Endothelial cell of umbilical vein (primary cell): ENCODE measurements at regions not wholly inside any gene's neighbourhood (a gene's known extent, or its start where the extent isn't known, plus 50 kb on each side); places are given as distances from the start of the nearest gene placed in this dataset.

Source experiments
- BruUV-seq: library from RNA; stranded (reverse); fragments of 400-500 nt; replicated peaks from 2 replicates; lab custom pipeline; 2021; lab: Mats Ljungman, UMichigan
- CTCF ChIA-PET: fragments of 300-600, 350-600 bp; sonication (Branson Sonifier 250); formaldehyde crosslinking; loops from one replicate; lab custom pipeline; 2021; ENCODE audit warnings: antibody characterized with exemption, inconsistent platforms; lab: Charles Lee
- POLR2A ChIA-PET: fragments of 300-600, 350-600 bp; sonication (Branson Sonifier 250); formaldehyde crosslinking; loops from one replicate; lab custom pipeline; 2021; ENCODE audit warnings: antibody characterized with exemption, inconsistent platforms; lab: Charles Lee
- DNase-seq: peaks from one replicate; pipeline ENCODE4 v3.0.0-alpha.2; 2011; ENCODE audit warnings: low read depth, low spot score
- FAIRE-seq: peaks from 2 replicates; lab custom pipeline; 2011; peaks lifted over from hg19 to GRCh38; lab: Jason Lieb, UNC
- H2AFZ ChIP-seq: 2 replicates; pipeline ENCODE4 v1.6.0; 2012; ENCODE audit warnings: low read depth, low read length, control low read depth, inconsistent platforms
- H3K27ac ChIP-seq: 2 replicates; pipeline ENCODE4 v1.5.1; 2011; ENCODE audit warnings: low read depth, mild to moderate bottlenecking, control low read depth, low read length, moderate library complexity; ENCODE audit not compliant: insufficient read depth
- H3K27me3 ChIP-seq, 2 experiments: 2 replicates each; pipeline versions ENCODE4 v1.6.0 to v1.6.1; 2011; ENCODE audit warnings: low read length in 2 of 2, mixed read lengths in 1 of 2; ENCODE audit not compliant: control insufficient read depth in 2 of 2, insufficient read depth in 2 of 2
- H3K36me3 ChIP-seq, 2 experiments: 2 replicates in 1 of 2; 3 replicates in 1 of 2; pipeline ENCODE4 v1.5.1; 2011; ENCODE audit warnings: low read length in 2 of 2, mild to moderate bottlenecking in 1 of 2, moderate library complexity in 1 of 2; ENCODE audit not compliant: control insufficient read depth in 2 of 2, insufficient read depth in 2 of 2; ENCODE audit errors: extremely low read depth in 1 of 2
- H3K4me1 ChIP-seq: 3 replicates; pipeline ENCODE4 v1.5.1; 2011; ENCODE audit warnings: mild to moderate bottlenecking, low read length; ENCODE audit not compliant: control insufficient read depth, insufficient read depth; ENCODE audit errors: extremely low read depth
- H3K4me2 ChIP-seq: 2 replicates; pipeline ENCODE4 v1.6.1; 2011; ENCODE audit warnings: low read length, control low read depth, mixed read lengths; ENCODE audit not compliant: insufficient read depth
- H3K4me3 ChIP-seq, 3 experiments: fragments of 200-600 bp in 1 of 3; sonication (generic), shearing (Covaris generic) in 1 of 3; replicated peaks in 1 of 3; 2 replicates each; pipeline ENCODE4 v1.5.1; 2011 to 2016; ENCODE audit warnings: control low read depth in 3 of 3, low read length in 3 of 3, mild to moderate bottlenecking in 2 of 3, inconsistent platforms in 1 of 3, low read depth in 1 of 3, moderate library complexity in 1 of 3; ENCODE audit not compliant: insufficient read depth in 1 of 3
- H3K79me2 ChIP-seq: 2 replicates; pipeline ENCODE4 v1.6.0; 2012; ENCODE audit warnings: low read length, inconsistent platforms; ENCODE audit not compliant: control insufficient read depth, insufficient read depth
- H3K9ac ChIP-seq: replicated peaks from 2 replicates; pipeline ENCODE3; 2011; ENCODE audit warnings: low read length, control low read depth; ENCODE audit not compliant: insufficient read depth; ENCODE audit errors: extremely low read depth
- H3K9me1 ChIP-seq: replicated peaks from 3 replicates; pipeline ENCODE4 v1.6.0; 2011; ENCODE audit warnings: mild to moderate bottlenecking, low read length; ENCODE audit not compliant: control insufficient read depth, insufficient read depth; ENCODE audit errors: extremely low read depth
- H3K9me3 ChIP-seq: replicated peaks from 2 replicates; pipeline ENCODE4 v1.5.1; 2012; ENCODE audit warnings: low read length, inconsistent platforms; ENCODE audit not compliant: control insufficient read depth, insufficient read depth
- H4K20me1 ChIP-seq: replicated peaks from 2 replicates; pipeline ENCODE3; 2011; ENCODE audit warnings: mild to moderate bottlenecking, low read length; ENCODE audit not compliant: control insufficient read depth, insufficient read depth; ENCODE audit errors: extremely low read depth
- EZH2 ChIP-seq: IDR thresholded peaks from 2 replicates; pipeline ENCODE4 v1.6.1; 2012; ENCODE audit warnings: borderline replicate concordance, low read depth, mild to moderate bottlenecking, moderate library complexity, low read length, inconsistent platforms; ENCODE audit not compliant: severe bottlenecking
- FOS ChIP-seq: IDR thresholded peaks from 2 replicates; pipeline ENCODE4 v1.6.1; 2011; ENCODE audit warnings: mild to moderate bottlenecking, low read length, moderate library complexity, borderline replicate concordance; ENCODE audit not compliant: insufficient read depth
- GATA2 ChIP-seq: IDR thresholded peaks from 2 replicates; pipeline ENCODE4 v1.7.0; 2011; ENCODE audit warnings: low read depth, mild to moderate bottlenecking, moderate library complexity, mixed read lengths, low read length; ENCODE audit not compliant: insufficient read length, insufficient read depth
- JUN ChIP-seq: IDR thresholded peaks from 2 replicates; pipeline ENCODE4 v1.6.1; 2011; ENCODE audit warnings: borderline replicate concordance, low read depth; ENCODE audit not compliant: insufficient read length, insufficient read depth
- MYC ChIP-seq: IDR thresholded peaks from one replicate; pipeline ENCODE4 v1.6.1; 2011; ENCODE audit warnings: mild to moderate bottlenecking, low read depth, low read length
- POLR2A ChIP-seq: IDR thresholded peaks from 2 replicates; pipeline ENCODE4 v1.6.1; 2012; ENCODE audit warnings: low read depth, mild to moderate bottlenecking, control low read depth, low read length
- POLR2AphosphoS5 ChIP-seq: IDR thresholded peaks from 2 replicates; pipeline ENCODE4 v1.6.1; 2012; ENCODE audit warnings: low read depth, mild to moderate bottlenecking, control low read depth, low read length, moderate library complexity; ENCODE audit not compliant: insufficient read depth
- dilution Hi-C: fragments of 300-500 bp; cut with MboI; formaldehyde crosslinking; loops from one replicate; pipeline ENCODE4 v1.15.0; 2019; ENCODE audit warnings: low sequenced_read_pairs; ENCODE audit not compliant: extremely low pct_ligation_motif_present
- intact Hi-C: fragments of 100-400 bp; cut with micrococcal nuclease; formaldehyde crosslinking; loops from one replicate; pipeline ENCODE4 v1.10.0; 2022
- TF ChIP-seq, protein P1 (sequence below): IDR thresholded peaks from 2 replicates; pipeline ENCODE4 v1.6.1; 2011; ENCODE audit not compliant: insufficient read depth, insufficient read length
- TF ChIP-seq, protein P2 (sequence below), 2 donors: IDR thresholded peaks; 1 replicate in 1 of 2; 2 replicates in 1 of 2; pipeline ENCODE4 v1.5.1; 2011; ENCODE audit warnings: low read length in 2 of 2, mild to moderate bottlenecking in 2 of 2, moderate library complexity in 2 of 2, control low read depth in 1 of 2, inconsistent platforms in 1 of 2, low read depth in 1 of 2; ENCODE audit not compliant: insufficient read depth in 1 of 2; ENCODE audit errors: extremely low read depth in 1 of 2

DNA sequence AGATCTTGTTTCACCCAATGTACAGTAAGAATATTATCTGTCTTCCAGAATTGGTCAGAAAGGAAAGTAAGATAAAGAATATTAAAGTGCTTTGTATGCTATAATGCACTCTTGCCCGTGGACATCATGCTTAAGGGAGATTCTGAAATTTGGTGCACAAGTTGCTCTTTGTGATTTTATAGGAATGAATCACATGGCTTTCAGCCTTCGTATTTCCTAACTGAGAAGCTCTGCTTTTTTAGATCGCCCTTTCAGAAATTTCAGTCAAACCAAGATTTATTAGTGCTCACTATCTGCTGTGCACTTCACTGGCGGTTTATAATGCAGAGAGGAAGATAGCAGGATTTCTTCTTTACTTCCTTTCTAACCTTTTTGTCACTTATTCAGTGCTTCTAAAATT lies 1248.5 kb upstream of the LRRN3 start:
- no peaks in the 10 kb centered on the region for H3K4me1 ChIP-seq
- no peaks in the 10 kb centered on the region for H3K36me3 ChIP-seq
- H4K20me1 ChIP-seq: no peaks in the 10 kb centered on the region
- ChIA-PET CTCF (no interaction called here), POLR2A (no interaction called here)
- intact Hi-C loops: loop anchor here (10.0 kb wide), 2 partner anchors 1642 to 1892 kb away; no protein-coding TSS in a partner anchor
- H3K9me1 ChIP-seq: no peaks in the 10 kb centered on the region
- TF ChIP-seq EZH2 (no peak), JUN (no peak), GATA2 (no peak), MYC (no peak), POLR2A (no peak), POLR2AphosphoS5 (no peak), FOS (no peak)
- TF ChIP-seq, protein P1, sequence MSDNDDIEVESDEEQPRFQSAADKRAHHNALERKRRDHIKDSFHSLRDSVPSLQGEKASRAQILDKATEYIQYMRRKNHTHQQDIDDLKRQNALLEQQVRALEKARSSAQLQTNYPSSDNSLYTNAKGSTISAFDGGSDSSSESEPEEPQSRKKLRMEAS: no peak
- TF ChIP-seq, protein P2, sequence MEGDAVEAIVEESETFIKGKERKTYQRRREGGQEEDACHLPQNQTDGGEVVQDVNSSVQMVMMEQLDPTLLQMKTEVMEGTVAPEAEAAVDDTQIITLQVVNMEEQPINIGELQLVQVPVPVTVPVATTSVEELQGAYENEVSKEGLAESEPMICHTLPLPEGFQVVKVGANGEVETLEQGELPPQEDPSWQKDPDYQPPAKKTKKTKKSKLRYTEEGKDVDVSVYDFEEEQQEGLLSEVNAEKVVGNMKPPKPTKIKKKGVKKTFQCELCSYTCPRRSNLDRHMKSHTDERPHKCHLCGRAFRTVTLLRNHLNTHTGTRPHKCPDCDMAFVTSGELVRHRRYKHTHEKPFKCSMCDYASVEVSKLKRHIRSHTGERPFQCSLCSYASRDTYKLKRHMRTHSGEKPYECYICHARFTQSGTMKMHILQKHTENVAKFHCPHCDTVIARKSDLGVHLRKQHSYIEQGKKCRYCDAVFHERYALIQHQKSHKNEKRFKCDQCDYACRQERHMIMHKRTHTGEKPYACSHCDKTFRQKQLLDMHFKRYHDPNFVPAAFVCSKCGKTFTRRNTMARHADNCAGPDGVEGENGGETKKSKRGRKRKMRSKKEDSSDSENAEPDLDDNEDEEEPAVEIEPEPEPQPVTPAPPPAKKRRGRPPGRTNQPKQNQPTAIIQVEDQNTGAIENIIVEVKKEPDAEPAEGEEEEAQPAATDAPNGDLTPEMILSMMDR (IDR thresholded peaks at IDR 0.05; ENCODE audit: extremely low read depth in 1 of 2, insufficient read depth in 1 of 2, low read depth in 1 of 2, low read length in 2 of 2): no peak
- H3K4me2 ChIP-seq: no peak overlapping the region
- no peak overlapping the region for H3K4me3 ChIP-seq
- H3K9me3 ChIP-seq: no peaks in the 10 kb centered on the region
- no peak overlapping the region for H3K9ac ChIP-seq
- no TSS peak for BruUV-seq
- H2AFZ ChIP-seq: no peak overlapping the region
- no peak for DNase-seq
- FAIRE-seq: no peak
- H3K27ac ChIP-seq: no peak overlapping the region
- H3K79me2 ChIP-seq: no peaks in the 10 kb centered on the region
- no peaks in the 10 kb centered on the region for H3K27me3 ChIP-seq
- dilution Hi-C loops: no loop called here
